SK-N-SH (cell line): ENCODE measurements at regions not wholly inside any gene's neighbourhood (a gene's known extent, or its start where the extent isn't known, plus 50 kb on each side); places are given as distances from the start of the nearest gene placed in this dataset.

Source experiments
- FOXJ3 ChIP-seq: sonication (generic); formaldehyde crosslinking; IDR thresholded peaks from 2 replicates; pipeline ENCODE4 v1.5.1; 2020; ENCODE audit warnings: mild to moderate bottlenecking, missing genetic modification reagents
- JUND ChIP-seq: IDR thresholded peaks from 2 replicates; pipeline ENCODE4 v1.4.0; 2012
- PBX3 ChIP-seq: IDR thresholded peaks from 2 replicates; pipeline ENCODE4; 2012
- RCOR1 ChIP-seq: fragments of 150-350 bp; IDR thresholded peaks from 2 replicates; pipeline ENCODE4 v1.6.1; 2017; ENCODE audit warnings: antibody characterized with exemption, low read length
- REST ChIP-seq: IDR thresholded peaks from 2 replicates; pipeline ENCODE4 v1.6.1; 2012; ENCODE audit warnings: mild to moderate bottlenecking, low read depth, low read length, moderate library complexity
- RFX5 ChIP-seq: IDR thresholded peaks from 2 replicates; pipeline ENCODE4 v1.6.1; 2012; ENCODE audit warnings: mild to moderate bottlenecking, improper control_type of control experiment, low read length
- YY1 ChIP-seq: IDR thresholded peaks from 2 replicates; pipeline ENCODE4 v1.4.0; 2012; ENCODE audit warnings: low read depth, mild to moderate bottlenecking
- TF ChIP-seq, protein P1 (sequence below): fragments of 150-350 bp; IDR thresholded peaks from 2 replicates; pipeline ENCODE4 v1.6.1; 2017; ENCODE audit warnings: antibody characterized with exemption, low read length, low read depth, borderline replicate concordance
- TF ChIP-seq, protein P2 (sequence below): fragments of 200-600 bp; sonication (generic); IDR thresholded peaks from 2 replicates; pipeline ENCODE4 v1.6.1; 2017; ENCODE audit warnings: antibody characterized with exemption, mild to moderate bottlenecking, moderate library complexity

GRCh38 chr12:124115976-124116690 is 143.1 kb downstream of the ZNF664 start:
- TF ChIP-seq RFX5 (no peak), RCOR1 (no peak), YY1 (no peak), JUND (no peak), REST (no peak), PBX3 (no peak), FOXJ3 (CRISPR knock-in tag) (no peak)
- TF ChIP-seq, protein P1, sequence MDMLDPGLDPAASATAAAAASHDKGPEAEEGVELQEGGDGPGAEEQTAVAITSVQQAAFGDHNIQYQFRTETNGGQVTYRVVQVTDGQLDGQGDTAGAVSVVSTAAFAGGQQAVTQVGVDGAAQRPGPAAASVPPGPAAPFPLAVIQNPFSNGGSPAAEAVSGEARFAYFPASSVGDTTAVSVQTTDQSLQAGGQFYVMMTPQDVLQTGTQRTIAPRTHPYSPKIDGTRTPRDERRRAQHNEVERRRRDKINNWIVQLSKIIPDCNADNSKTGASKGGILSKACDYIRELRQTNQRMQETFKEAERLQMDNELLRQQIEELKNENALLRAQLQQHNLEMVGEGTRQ, result no peak
- TF ChIP-seq, protein P2, sequence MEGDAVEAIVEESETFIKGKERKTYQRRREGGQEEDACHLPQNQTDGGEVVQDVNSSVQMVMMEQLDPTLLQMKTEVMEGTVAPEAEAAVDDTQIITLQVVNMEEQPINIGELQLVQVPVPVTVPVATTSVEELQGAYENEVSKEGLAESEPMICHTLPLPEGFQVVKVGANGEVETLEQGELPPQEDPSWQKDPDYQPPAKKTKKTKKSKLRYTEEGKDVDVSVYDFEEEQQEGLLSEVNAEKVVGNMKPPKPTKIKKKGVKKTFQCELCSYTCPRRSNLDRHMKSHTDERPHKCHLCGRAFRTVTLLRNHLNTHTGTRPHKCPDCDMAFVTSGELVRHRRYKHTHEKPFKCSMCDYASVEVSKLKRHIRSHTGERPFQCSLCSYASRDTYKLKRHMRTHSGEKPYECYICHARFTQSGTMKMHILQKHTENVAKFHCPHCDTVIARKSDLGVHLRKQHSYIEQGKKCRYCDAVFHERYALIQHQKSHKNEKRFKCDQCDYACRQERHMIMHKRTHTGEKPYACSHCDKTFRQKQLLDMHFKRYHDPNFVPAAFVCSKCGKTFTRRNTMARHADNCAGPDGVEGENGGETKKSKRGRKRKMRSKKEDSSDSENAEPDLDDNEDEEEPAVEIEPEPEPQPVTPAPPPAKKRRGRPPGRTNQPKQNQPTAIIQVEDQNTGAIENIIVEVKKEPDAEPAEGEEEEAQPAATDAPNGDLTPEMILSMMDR, result no peak
